Stimulated activated CD4-positive, alpha-beta T cell treated with anti-CD3 and anti-CD28 coated beads, Interleukin-15, amount 100 ng/mL, for 24 hours (primary cell): ENCODE measurements at regions not wholly inside any gene's neighbourhood (a gene's known extent, or its start where the extent isn't known, plus 50 kb on each side); places are given as distances from the start of the nearest gene placed in this dataset.
"Not testable (repeated sequence)": the region's sequence is repeated elsewhere in the genome, so short reads cannot be mapped to it uniquely, and the experiment has no call there.

Source experiments
- DNase-seq: peaks from one replicate; pipeline ENCODE4 v3.0.0-alpha.2; 2020

DNA sequence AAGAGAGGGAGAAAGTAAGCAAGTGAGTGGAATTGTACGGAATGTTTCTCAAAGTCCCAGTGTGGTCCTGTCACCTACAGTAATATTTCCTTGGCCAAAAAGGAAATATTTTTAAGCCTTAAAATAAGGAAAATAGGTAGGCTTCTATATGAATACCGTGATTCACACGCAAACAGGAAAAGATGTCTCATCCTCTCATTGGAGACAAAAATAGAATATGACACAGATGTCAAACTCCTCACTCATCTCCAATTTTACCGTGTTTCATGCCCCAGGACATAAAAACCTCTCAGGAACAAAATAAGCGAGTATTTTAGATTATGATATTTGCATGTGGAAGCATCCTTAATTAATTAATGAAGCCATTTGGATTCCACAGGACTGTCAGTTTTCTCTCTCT, 1269.5 kb downstream of the RAPGEF2 start:
- no peak for DNase-seq

GRCh38 chr4:160373911-160374310, 1271.0 kb downstream of the RAPGEF2 start:
- DNase-seq: no peak

DNA sequence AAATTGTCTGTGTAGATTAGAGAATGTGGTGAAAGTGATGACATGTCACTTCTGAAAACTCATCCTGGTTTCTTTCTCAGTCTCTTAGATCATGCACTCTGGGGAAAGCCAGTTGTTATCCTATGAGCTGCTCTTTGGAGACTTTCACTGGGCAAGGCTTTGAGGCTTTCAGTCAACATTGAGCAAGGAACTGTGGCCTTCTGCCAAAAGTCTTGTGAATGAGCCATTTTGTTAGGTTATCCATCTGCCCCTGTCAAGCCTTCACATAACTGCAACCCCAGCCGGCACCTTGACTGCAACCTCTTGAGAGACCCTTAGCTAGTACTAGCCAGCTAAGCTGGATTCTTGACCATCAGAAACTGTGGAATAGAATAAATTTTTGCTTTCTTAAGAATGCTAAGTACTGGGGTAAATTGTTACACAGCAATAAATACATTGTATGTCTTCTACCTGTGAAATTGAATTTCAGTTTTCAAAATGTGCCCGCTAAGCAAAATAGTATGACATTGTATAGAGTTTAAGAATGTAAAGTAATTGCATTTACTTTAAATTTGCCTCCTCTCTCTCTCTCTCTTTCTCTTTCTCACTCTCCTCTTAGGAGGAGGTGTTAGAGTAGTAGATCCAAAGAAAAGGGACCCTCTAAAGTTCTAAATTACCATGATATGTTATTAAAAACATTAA, 1273.0 kb downstream of the RAPGEF2 start:
- DNase-seq: no peak

DNA sequence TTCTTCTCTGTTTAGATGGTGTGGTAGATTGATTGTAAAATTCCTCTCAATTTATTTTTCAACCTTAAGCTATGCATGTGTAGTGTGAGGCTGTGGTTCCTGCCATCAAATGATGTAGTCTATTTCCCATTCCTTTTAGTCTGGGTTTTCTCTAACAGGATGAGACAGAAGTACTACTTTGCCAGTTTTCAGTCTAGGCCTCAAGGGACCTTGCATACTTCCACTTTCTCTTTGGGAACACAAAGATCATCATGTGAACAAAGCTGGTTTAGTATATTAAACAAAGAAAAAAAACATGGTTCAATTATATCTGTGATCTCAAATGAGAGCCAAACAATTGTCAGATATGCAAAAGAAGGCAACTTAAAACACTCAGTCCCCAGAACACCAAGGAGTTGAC, 1284.0 kb downstream of the RAPGEF2 start:
- no peak for DNase-seq

GRCh38 chr4:160399826-160400225, 1296.9 kb downstream of the RAPGEF2 start:
- DNase-seq: no peak

DNA sequence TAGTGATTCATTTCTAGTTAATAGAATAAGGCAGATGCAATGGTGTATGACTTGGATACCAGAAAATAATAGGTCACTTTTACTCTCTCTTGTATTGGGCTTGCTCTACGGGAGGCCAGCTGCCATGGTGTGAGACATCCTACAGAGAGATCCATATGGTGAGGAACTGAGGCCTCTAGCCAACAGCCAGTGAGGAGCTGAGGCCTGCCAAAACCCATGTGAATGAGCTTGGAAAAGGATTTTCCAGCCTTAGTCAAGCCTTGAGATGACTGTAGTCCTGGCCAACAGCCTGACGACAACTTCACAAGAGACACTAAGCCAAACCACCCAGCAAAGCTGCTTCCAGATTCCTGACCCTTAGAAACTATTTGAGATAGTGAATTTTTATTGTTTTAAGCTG, 1300.2 kb downstream of the RAPGEF2 start:
- DNase-seq: no peak

DNA sequence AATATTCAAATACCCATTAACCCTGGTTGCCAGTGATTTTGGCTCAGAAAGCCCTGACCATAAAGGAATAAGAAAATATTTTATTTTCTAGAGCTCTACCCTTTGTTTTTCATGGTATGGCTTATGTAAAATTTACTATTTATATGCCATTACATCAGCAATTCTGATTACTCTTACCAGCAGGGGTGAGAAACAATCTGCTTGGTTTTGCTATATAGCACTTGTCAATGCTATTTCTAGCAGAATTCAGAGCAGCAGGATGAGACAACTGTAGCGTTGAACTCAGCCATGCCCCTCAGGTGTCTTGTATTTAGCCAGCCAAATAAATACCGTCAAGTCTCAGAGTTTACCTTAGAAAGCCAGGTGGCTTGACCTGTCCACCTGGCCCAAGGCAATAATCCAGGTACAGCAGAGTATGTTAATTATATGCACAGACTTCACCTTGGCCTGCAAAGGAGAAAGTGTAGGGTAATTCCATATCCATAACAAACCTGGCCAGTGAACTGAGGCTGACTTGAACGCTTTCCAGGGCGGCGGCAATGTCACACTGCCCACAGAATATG, 1303.5 kb downstream of the RAPGEF2 start:
- DNase-seq: no peak

- DNase-seq: no peak
These were observed 1311.6 kb downstream of the RAPGEF2 start for GRCh38 chr4:160414496-160414895.

- DNase-seq: no peak
These were observed 1321.1 kb downstream of the RAPGEF2 start for GRCh38 chr4:160423879-160424451.

- no peak for DNase-seq
These were observed 1323.4 kb downstream of the RAPGEF2 start for GRCh38 chr4:160426233-160426632.

GRCh38 chr4:160450876-160451275, 1348.0 kb downstream of the RAPGEF2 start:
- no peak for DNase-seq

DNA sequence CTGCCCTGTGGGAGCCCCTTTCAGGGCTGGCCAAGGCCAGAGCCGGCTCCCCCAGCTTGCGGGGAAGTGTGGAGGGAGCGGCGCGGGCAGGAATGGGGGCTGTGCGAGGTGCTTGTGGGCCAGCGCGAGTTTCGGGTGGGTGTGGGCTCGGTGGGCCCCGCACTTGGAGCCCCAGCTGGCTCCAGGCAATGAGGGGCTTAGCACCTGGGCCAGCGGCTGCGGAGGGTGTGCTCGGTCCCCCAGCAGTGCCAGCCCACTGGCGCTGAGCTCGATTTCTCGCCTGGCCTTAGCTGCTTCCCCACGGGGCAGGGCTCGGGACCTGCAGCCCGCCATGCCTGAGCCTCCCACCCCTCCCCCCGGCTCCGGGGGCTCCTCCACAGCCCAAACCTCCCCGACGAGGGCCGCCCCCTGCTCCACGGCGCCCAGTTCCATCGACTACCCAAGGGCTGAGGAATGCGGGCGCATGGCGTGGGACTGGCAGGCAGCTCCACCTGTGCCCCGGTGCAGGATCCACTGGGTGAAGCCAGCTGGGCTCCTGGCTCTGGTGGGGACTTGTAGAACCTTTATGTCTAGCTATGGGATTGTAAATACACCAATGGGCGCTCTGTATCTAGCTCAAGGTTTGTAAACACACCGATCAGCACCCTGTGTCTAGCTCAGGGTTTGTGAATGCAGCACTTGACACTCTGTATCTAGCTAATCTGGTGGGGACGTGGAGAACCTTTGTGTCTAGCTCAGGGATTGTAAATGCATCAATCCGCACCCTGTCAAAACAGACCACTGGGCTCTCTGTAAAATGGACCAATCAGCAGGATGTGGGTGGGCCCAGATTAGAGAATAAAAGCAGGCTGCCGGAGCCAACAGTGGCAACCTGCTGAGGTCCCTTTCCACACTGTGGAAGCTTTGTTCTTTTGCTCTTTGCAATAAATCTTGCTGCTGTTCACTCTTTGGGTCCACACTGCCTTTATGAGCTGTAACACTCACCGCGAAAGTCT, 1379.1 kb downstream of the RAPGEF2 start:
- not testable (repeated sequence) for DNase-seq

DNA sequence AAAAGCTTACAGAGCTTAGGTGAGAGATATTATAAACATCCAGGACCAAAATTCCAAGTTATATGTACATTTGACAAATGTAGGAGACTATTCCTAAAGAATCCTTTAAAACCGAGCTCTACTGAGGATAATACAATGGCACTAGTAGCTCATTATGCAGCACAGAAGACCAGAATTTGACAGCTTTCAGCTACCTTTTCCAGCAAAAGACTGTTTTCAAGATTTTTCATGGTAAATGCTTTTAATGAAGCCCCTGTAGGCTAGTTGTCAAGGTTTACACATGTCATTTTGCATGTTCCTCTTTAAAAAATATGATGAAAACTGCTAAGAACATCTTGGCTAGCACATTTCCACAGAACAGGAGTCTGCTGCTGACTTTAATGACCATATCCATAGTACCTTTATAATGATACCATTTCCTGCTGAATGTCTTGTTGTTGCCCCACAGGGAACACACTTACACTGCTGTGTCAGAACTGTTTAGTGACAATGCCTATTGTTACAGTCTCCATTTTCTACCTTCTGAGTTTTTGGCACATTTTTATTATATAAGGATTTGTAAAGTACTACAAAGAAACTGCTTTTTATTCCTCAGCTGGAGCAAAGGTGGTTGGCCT, 1382.3 kb downstream of the RAPGEF2 start:
- DNase-seq: no peak

DNA sequence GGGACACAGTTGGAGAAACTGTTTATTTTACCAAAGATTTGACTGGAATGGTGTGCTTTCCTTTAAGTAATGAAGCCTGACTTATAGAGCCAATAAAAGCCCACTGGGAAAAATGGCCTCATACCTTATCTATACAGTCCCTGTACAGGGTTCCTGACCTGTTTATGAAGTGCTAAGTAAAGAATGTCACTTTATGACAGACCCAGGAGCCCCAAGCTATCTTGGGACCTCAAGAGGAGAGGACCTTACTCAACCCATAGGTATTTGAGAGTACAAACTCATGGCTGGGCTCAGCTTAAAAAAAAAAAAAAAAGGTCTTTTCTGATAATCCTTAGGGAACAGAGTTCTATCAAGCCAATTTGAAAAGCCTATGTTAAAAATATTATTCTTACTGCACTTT, 1389.3 kb downstream of the RAPGEF2 start:
- DNase-seq: no peak

DNA sequence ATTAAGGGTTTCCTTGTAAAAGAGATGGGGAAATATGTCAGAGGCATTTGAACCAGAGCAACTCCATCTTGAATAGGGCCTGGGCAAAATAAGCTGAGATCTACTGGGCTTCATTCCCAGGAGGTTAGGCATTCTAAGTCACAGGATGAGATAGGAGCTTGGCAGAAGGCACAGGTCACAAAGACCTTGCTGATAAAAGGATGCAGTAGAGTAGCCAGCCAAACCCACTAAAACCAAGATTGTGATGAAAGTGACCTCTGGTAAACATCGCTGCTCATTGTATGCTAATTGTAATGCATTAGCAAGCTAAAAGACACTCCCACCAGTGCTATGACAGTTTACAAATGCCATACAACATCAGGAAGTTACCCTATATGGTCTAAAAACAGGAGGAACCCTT, 1390.3 kb downstream of the RAPGEF2 start:
- DNase-seq: no peak

DNA sequence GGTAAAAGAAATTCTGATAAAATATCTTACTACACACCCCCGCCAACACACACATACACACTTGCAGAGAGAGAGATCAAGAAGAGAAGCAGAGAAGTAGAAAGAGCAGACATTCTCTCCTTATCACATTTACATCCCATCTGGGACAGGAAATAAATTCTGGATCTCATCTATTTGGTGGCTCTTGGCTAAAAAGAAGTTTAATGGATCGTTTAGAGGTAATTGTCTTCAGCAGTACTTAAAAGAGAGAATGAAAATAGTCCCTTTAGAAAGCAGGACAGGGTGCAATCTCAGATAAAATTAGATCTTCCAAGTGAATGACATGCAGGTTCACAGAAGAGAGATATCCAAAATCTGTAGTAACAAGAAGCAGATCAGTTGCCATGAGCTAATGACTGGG, 1392.5 kb downstream of the RAPGEF2 start:
- no peak for DNase-seq

DNA sequence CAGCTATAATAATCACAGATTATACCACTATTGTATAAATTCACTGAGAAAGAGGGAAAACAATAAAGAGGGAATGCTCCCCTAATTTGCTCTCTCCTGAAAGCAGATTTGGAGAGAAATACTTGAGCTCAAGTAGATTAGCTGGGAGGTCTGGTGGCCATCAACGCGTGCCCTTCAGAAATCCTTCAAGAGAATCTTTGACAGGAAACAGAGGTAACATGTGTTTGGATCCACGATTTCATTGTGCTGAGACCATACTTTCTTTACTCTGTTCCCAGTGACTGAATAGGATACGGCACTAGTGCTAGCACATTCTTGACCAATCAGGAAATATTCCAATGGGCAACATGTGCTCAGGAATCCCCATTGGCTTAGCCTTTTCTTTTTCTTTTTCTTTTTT, 1395.3 kb downstream of the RAPGEF2 start:
- no peak for DNase-seq

DNA sequence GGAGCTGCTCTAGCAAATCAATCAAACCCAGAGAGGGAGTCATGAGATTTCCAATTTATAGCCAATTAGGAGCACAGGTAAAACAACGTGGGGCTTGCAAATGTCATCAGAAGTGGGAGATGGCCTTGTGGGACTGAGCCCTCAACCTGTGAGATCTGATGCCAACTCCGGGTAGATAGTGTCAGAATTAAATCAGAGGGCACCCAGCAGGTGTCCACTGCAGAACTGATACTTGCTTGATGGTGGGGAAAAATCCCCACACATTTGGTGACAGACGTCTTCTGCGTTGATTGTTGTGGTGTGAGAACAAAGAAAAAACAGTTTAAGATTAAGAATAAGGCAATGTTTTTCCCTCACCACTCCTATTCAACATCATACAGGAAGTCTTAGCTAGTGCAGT, 1402.8 kb downstream of the RAPGEF2 start:
- no peak for DNase-seq

DNA sequence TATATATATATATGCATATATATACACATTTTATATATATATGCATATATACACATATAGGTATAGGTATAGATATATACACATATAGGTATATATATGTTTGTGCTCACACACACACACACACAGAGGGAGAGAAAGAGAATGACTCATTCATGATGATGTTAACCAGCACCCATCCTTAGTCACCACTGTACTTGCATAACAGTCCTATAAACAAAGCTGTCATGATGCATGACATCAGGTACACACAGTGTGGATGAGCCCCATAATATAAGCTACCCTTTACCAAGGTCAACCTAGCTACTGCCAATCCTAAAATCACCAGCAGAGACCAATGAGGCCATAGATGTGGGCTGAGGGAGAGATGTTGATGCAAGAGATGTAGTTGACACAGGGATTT, 1408.0 kb downstream of the RAPGEF2 start:
- DNase-seq: no peak

GRCh38 chr4:160514126-160514525, 1411.2 kb downstream of the RAPGEF2 start:
- DNase-seq: no peak

DNA sequence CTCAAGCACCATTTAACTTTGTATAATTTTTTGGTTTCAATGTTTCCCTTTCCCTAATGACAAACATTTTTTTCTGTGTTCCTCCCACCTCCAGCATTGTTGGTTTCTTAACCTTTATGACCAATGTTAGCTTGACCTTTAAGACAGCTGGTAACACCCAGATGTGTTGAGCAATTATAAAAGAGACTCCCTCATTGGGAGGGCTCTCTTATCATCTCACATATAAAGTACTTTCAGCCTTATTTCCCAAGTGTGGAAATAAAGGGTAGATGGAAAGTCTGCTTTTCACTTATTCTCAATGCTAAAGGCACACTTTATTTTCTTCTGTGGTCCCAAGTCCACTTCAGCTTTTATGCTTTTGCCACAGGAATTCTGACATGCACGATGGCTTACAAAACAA, 1420.4 kb downstream of the RAPGEF2 start:
- DNase-seq: no peak

DNA sequence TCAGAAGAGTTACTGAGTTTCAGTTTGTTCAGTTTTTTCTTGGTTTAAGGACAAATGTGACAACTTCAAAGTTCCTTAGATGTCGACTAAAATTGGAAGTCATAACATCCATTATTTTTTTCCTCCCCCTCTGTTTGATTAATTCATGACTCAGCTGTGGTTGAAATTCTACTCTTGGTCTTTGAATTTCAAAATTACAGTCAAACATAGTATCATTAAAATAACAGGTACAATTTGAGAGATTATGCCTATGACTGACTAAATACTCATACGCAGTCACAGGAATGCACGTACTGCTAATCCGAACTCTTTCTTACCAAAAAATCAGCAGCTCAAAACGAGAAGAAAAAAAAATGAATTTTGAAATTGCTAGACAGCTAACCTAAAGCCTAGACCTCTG, 1434.8 kb downstream of the RAPGEF2 start:
- DNase-seq: no peak

DNA sequence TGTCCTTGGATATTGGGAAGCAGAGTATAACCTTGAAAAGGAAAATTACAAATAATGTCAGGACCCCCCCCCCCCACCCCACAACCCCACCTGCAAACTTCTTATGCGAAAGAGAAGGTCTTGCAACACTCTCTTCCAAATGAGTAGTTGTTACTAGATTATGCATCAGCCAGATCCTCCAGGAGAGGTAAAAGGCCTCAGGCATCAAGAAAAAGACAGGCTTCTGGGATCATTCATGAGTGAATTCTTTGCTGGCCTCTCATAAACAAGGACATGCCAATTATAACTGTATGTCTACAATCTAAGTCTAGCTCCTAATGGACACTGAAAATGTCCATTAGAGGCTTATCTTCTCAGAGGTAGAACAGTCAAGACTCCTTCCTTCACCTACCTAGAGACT, 1443.3 kb downstream of the RAPGEF2 start:
- no peak for DNase-seq
